Cardiac fibroblast (primary cell): ENCODE measurements at regions not wholly inside any gene's neighbourhood (a gene's known extent, or its start where the extent isn't known, plus 50 kb on each side); places are given as distances from the start of the nearest gene placed in this dataset.

ENCODE experiments used
- DNase-seq, 2 donors: peaks; one replicate each; pipeline versions ENCODE4 v3.0.0 to v3.0.0-alpha.2; 2010; ENCODE audit warnings: low read depth in 2 of 2
- H3K4me3 ChIP-seq, 2 donors: replicated peaks in 1 of 2; 1 replicate in 1 of 2; 2 replicates in 1 of 2; pipeline ENCODE4 v1.5.1; 2011; ENCODE audit warnings: low read depth in 2 of 2, low read length in 2 of 2, mild to moderate bottlenecking in 2 of 2, moderate library complexity in 1 of 2
- CTCF ChIP-seq: IDR thresholded peaks from one replicate; pipeline ENCODE4 v1.5.1; 2011; ENCODE audit warnings: low read depth, mild to moderate bottlenecking, low read length, inconsistent platforms

GRCh38 chr18:25896956-25897355 is 193.5 kb downstream of the SS18 start:
- no peak overlapping the region for H3K4me3 ChIP-seq
- TF ChIP-seq CTCF, result no peak
- DNase-seq, result no peak

GRCh38 chr18:25896178-25896780 is 194.1 kb downstream of the SS18 start:
- no peak overlapping the region for H3K4me3 ChIP-seq
- peak; percentile 62 to 66 for DNase-seq
- TF ChIP-seq CTCF, result peak; percentile 78

GRCh38 chr18:25895518-25895917 is 194.9 kb downstream of the SS18 start:
- no peak for DNase-seq
- TF ChIP-seq CTCF, result no peak
- no peak overlapping the region for H3K4me3 ChIP-seq

GRCh38 chr18:25886283-25886682 is 204.1 kb downstream of the SS18 start:
- H3K4me3 ChIP-seq, result no peak overlapping the region
- TF ChIP-seq CTCF, result no peak
- no peak for DNase-seq

- DNase-seq, result no peak
- no peak overlapping the region for H3K4me3 ChIP-seq
- no peak for TF ChIP-seq CTCF
Measured at GRCh38 chr18:25883091-25883490, 207.3 kb downstream of the SS18 start.

GRCh38 chr18:25881149-25881548 is 209.3 kb downstream of the SS18 start:
- no peak for DNase-seq
- no peak overlapping the region for H3K4me3 ChIP-seq
- TF ChIP-seq CTCF, result no peak

- no peak overlapping the region for H3K4me3 ChIP-seq
- no peak for DNase-seq
- TF ChIP-seq CTCF, result no peak
Measured at GRCh38 chr18:25880441-25880840, 210.0 kb downstream of the SS18 start.
